IPS DF 4.7 (cell line): ENCODE measurements at regions not wholly inside any gene's neighbourhood (a gene's known extent, or its start where the extent isn't known, plus 50 kb on each side); places are given as distances from the start of the nearest gene placed in this dataset.
"Not testable (repeated sequence)": the region's sequence is repeated elsewhere in the genome, so short reads cannot be mapped to it uniquely, and the experiment has no call there.

Experiments
- DNase-seq: peaks from one replicate; pipeline ENCODE4 v3.0.0-alpha.2; 2013; ENCODE audit warnings: low spot score; ENCODE audit errors: extremely low read depth

- no peak for DNase-seq
Observed at GRCh38 chr2:240371129-240372000, 64.1 kb upstream of the GPC1 start.

GRCh38 chr2:240372101-240372500 is 63.4 kb upstream of the GPC1 start:
- no peak for DNase-seq

- no peak for DNase-seq
Observed at GRCh38 chr2:240373289-240373885, 62.1 kb upstream of the GPC1 start.

- no peak for DNase-seq
Observed at GRCh38 chr2:240374085-240374907, 61.2 kb upstream of the GPC1 start.

GRCh38 chr2:240375024-240375645 is 60.3 kb upstream of the GPC1 start:
- DNase-seq, result no peak

- DNase-seq, result no peak
Observed at GRCh38 chr2:240376739-240377138, 58.7 kb upstream of the GPC1 start.

- no peak for DNase-seq
Observed at GRCh38 chr2:240377366-240377765, 58.1 kb upstream of the GPC1 start.

GRCh38 chr2:240379089-240379636 is 56.3 kb upstream of the GPC1 start:
- DNase-seq, result no peak

- DNase-seq, result no peak
Observed at GRCh38 chr2:240383099-240383758, 52.2 kb upstream of the GPC1 start.

- DNase-seq, result no peak
Observed at GRCh38 chr2:240383871-240384700, 51.4 kb upstream of the GPC1 start.

- no peak for DNase-seq
Observed at GRCh38 chr2:240384711-240385450, 50.6 kb upstream of the GPC1 start.

GRCh38 chr2:240385451-240386161 is 49.9 kb upstream of the GPC1 start:
- not testable (repeated sequence) for DNase-seq
